ENCODE measurements at regions not wholly inside any gene's neighbourhood (a gene's known extent, or its start where the extent isn't known, plus 50 kb on each side); places are given as distances from the start of the nearest gene placed in this dataset.

- no peak for DNase-seq
Observed at GRCh38 chr2:64831977-64832328, 157.2 kb upstream of the SLC1A4 start.

- no peak for DNase-seq
Observed at GRCh38 chr2:64832936-64833335, 156.3 kb upstream of the SLC1A4 start.

GRCh38 chr2:64836566-64836965 lies 152.6 kb upstream of the SLC1A4 start:
- no peak for DNase-seq

- no peak for DNase-seq
Observed at GRCh38 chr2:64837116-64837731, 152.0 kb upstream of the SLC1A4 start.

- no peak for DNase-seq
Observed at GRCh38 chr2:64837925-64838641, 151.1 kb upstream of the SLC1A4 start.

- DNase-seq = no peak
Observed at GRCh38 chr2:64838817-64839216, 150.4 kb upstream of the SLC1A4 start.

GRCh38 chr2:64839844-64840243 lies 149.4 kb upstream of the SLC1A4 start:
- DNase-seq = no peak

- no peak for DNase-seq
Observed at GRCh38 chr2:64840426-64840881, 148.7 kb upstream of the SLC1A4 start.

- DNase-seq = no peak
Observed at GRCh38 chr2:64841461-64841860, 147.7 kb upstream of the SLC1A4 start.

GRCh38 chr2:64842030-64842429 lies 147.2 kb upstream of the SLC1A4 start:
- DNase-seq = no peak

- DNase-seq = no peak
Observed at GRCh38 chr2:64844087-64844486, 145.1 kb upstream of the SLC1A4 start.

GRCh38 chr2:64845273-64845905 lies 143.8 kb upstream of the SLC1A4 start:
- no peak for DNase-seq

- no peak for DNase-seq
Observed at GRCh38 chr2:64846177-64846576, 143.0 kb upstream of the SLC1A4 start.

- no peak for DNase-seq
Observed at GRCh38 chr2:64847930-64848329, 141.3 kb upstream of the SLC1A4 start.

- DNase-seq = no peak
Observed at GRCh38 chr2:64848363-64848762, 140.8 kb upstream of the SLC1A4 start.

- no peak for DNase-seq
Observed at GRCh38 chr2:64848945-64849344, 140.3 kb upstream of the SLC1A4 start.

GRCh38 chr2:64850642-64851041 lies 138.6 kb upstream of the SLC1A4 start:
- DNase-seq = no peak

- no peak for DNase-seq
Observed at GRCh38 chr2:64852771-64853241, 136.4 kb upstream of the SLC1A4 start.

GRCh38 chr2:64853306-64853705 lies 135.9 kb upstream of the SLC1A4 start:
- no peak for DNase-seq

GRCh38 chr2:64853894-64854293 lies 135.3 kb upstream of the SLC1A4 start:
- DNase-seq = no peak

GRCh38 chr2:64854773-64855237 lies 134.4 kb upstream of the SLC1A4 start:
- no peak for DNase-seq

GRCh38 chr2:64857581-64858471 lies 131.4 kb upstream of the SLC1A4 start:
- no peak for DNase-seq
